ENCODE measurements at regions not wholly inside any gene's neighbourhood (a gene's known extent, or its start where the extent isn't known, plus 50 kb on each side); places are given as distances from the start of the nearest gene placed in this dataset.

DNA sequence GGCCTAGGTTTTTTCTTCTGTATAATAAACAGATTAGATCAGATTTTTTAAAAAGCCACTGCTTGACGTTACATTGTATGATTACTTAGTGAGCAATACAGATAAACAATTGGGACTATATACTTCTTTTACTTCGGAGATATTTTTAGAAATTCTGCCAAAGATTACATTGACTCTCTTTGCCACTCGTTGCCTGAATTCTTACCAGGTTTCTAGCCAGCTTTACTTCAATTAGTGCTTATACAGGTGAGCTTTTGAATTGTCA, 156.6 kb downstream of the HAUS1 start:
- peaks cover 18% of the 10 kb centered on the region for H3K79me2 ChIP-seq (ENCODE audit: low read length)
- peak; percentile 48 for DNase-seq
- intact Hi-C loops (cut with micrococcal nuclease) = loop anchor here (10.0 kb wide), 1 partner anchor 276 kb away; no protein-coding TSS in a partner anchor
- ChIA-PET CTCF (no interaction called here), POLR2A (ENCODE audit: unreplicated experiment) (no interaction called here)
- H3K27ac ChIP-seq (ENCODE audit: low read length) = peak overlapping the region; percentile 76
- H3K9ac ChIP-seq (ENCODE audit: low read length) = no peak overlapping the region
- H3K9me3 ChIP-seq (ENCODE audit: low read length) = no peaks in the 10 kb centered on the region
- H3K4me1 ChIP-seq (ENCODE audit: insufficient read depth, low read length) = peaks cover 19% of the 10 kb centered on the region
- peak overlapping the region; percentile 66 for H3K4me2 ChIP-seq (ENCODE audit: low read length)
- no peak overlapping the region for H3K4me3 ChIP-seq (ENCODE audit: low read length)
- H3K36me3 ChIP-seq (ENCODE audit: low read depth, low read length) = no peaks in the 10 kb centered on the region
- H3F3A ChIP-seq (ENCODE audit: low read length, unreplicated experiment) = no peaks in the 10 kb centered on the region
- ATAC-seq = peak; percentile 82
- no peaks in the 10 kb centered on the region for H4K20me1 ChIP-seq (ENCODE audit: low read length)
- no peaks in the 10 kb centered on the region for H3K9me2 ChIP-seq (replicated peaks; ENCODE audit: low read length)
- H2AFZ ChIP-seq (ENCODE audit: low read length) = no peak overlapping the region
- TF ChIP-seq EZH2 (IDR thresholded peaks at IDR 0.05; ENCODE audit: low read length, unreplicated experiment) (no peak), EZH2phosphoT487 (IDR thresholded peaks at IDR 0.05; ENCODE audit: borderline replicate concordance, low read length) (no peak), CTCF (conservative IDR thresholded peaks at IDR 0.05; ENCODE audit: low read depth, low read length) (no peak)
- H3K27me3 ChIP-seq (ENCODE audit: low read length) = no peaks in the 10 kb centered on the region
- BruUV-seq (replicated peaks) = no TSS peak

- BruUV-seq (replicated peaks) = no TSS peak
- H3K4me1 ChIP-seq (ENCODE audit: insufficient read depth, low read length) = peaks cover 19% of the 10 kb centered on the region
- no peak overlapping the region for H2AFZ ChIP-seq (ENCODE audit: low read length)
- H3K27me3 ChIP-seq (ENCODE audit: low read length) = no peaks in the 10 kb centered on the region
- POLR2A ChIA-PET (ENCODE audit: unreplicated experiment) = no interaction called here
- no peaks in the 10 kb centered on the region for H3F3A ChIP-seq (ENCODE audit: low read length, unreplicated experiment)
- intact Hi-C loops (cut with micrococcal nuclease) = loop anchor here (10.0 kb wide), 1 partner anchor 277 kb away; no protein-coding TSS in a partner anchor
- H3K36me3 ChIP-seq (ENCODE audit: low read depth, low read length) = no peaks in the 10 kb centered on the region
- DNase-seq (no peak), ATAC-seq (no peak)
- H4K20me1 ChIP-seq (ENCODE audit: low read length) = no peaks in the 10 kb centered on the region
- CTCF ChIA-PET = no interaction called here
- H3K9me3 ChIP-seq (ENCODE audit: low read length) = no peaks in the 10 kb centered on the region
- H3K27ac ChIP-seq (ENCODE audit: low read length) = no peak overlapping the region
- H3K4me3 ChIP-seq (ENCODE audit: low read length) = no peak overlapping the region
- peaks cover 18% of the 10 kb centered on the region for H3K79me2 ChIP-seq (ENCODE audit: low read length)
- H3K9me2 ChIP-seq (replicated peaks; ENCODE audit: low read length) = no peaks in the 10 kb centered on the region
- TF ChIP-seq EZH2 (IDR thresholded peaks at IDR 0.05; ENCODE audit: low read length, unreplicated experiment) (no peak), EZH2phosphoT487 (IDR thresholded peaks at IDR 0.05; ENCODE audit: borderline replicate concordance, low read length) (no peak), CTCF (conservative IDR thresholded peaks at IDR 0.05; ENCODE audit: low read depth, low read length) (no peak)
- no peak overlapping the region for H3K4me2 ChIP-seq (ENCODE audit: low read length)
- H3K9ac ChIP-seq (ENCODE audit: low read length) = no peak overlapping the region
Observed at GRCh38 chr18:46261799-46262198, 157.6 kb downstream of the HAUS1 start.

- no peak overlapping the region for H3K27ac ChIP-seq (ENCODE audit: low read length)
Observed at GRCh38 chr18:46262856-46263255, 158.7 kb downstream of the HAUS1 start.

More at GRCh38 chr18:46262856-46263255, 158.7 kb downstream of the HAUS1 start:
- Histone ChIP-seq H3K9me2 (replicated peaks; ENCODE audit: low read length) (no peaks in the 10 kb centered on the region), H3K4me3 (ENCODE audit: low read length) (no peak overlapping the region), H3K4me2 (ENCODE audit: low read length) (no peak overlapping the region), H3K9me3 (ENCODE audit: low read length) (no peaks in the 10 kb centered on the region), H3K36me3 (ENCODE audit: low read depth, low read length) (no peaks in the 10 kb centered on the region), H3K27me3 (ENCODE audit: low read length) (no peaks in the 10 kb centered on the region), H3K4me1 (ENCODE audit: insufficient read depth, low read length) (peaks cover 19% of the 10 kb centered on the region), H4K20me1 (ENCODE audit: low read length) (no peaks in the 10 kb centered on the region), H3F3A (ENCODE audit: low read length, unreplicated experiment) (no peaks in the 10 kb centered on the region), H3K79me2 (ENCODE audit: low read length) (peaks cover 11% of the 10 kb centered on the region), H2AFZ (ENCODE audit: low read length) (no peak overlapping the region), H3K9ac (ENCODE audit: low read length) (no peak overlapping the region)
- ChIA-PET CTCF (no interaction called here), POLR2A (ENCODE audit: unreplicated experiment) (no interaction called here)
- intact Hi-C loops (cut with micrococcal nuclease) = loop anchor here (10.0 kb wide), 1 partner anchor 278 kb away; no protein-coding TSS in a partner anchor
- ATAC-seq = no peak
- BruUV-seq (replicated peaks) = no TSS peak
- TF ChIP-seq EZH2 (IDR thresholded peaks at IDR 0.05; ENCODE audit: low read length, unreplicated experiment) (no peak), EZH2phosphoT487 (IDR thresholded peaks at IDR 0.05; ENCODE audit: borderline replicate concordance, low read length) (no peak), CTCF (conservative IDR thresholded peaks at IDR 0.05; ENCODE audit: low read depth, low read length) (no peak)
- DNase-seq = no peak
